NB4 (cell line): ENCODE measurements at regions not wholly inside any gene's neighbourhood (a gene's known extent, or its start where the extent isn't known, plus 50 kb on each side); places are given as distances from the start of the nearest gene placed in this dataset.

Source experiments
- MYC ChIP-seq: IDR thresholded peaks from 2 replicates; pipeline ENCODE4 v1.6.1; 2011; ENCODE audit warnings: low read depth, low read length
- POLR2A ChIP-seq: IDR thresholded peaks from 2 replicates; pipeline ENCODE4 v1.6.1; 2011; ENCODE audit warnings: mild to moderate bottlenecking; ENCODE audit not compliant: insufficient read length; ENCODE audit errors: extremely low read depth
- TF ChIP-seq, protein P1 (sequence below): IDR thresholded peaks from 2 replicates; pipeline ENCODE4 v1.6.1; 2011; ENCODE audit warnings: low read depth, low read length
- TF ChIP-seq, protein P2 (sequence below): IDR thresholded peaks from one replicate; pipeline ENCODE4 v1.5.1; 2012; ENCODE audit warnings: low read depth, low read length

DNA sequence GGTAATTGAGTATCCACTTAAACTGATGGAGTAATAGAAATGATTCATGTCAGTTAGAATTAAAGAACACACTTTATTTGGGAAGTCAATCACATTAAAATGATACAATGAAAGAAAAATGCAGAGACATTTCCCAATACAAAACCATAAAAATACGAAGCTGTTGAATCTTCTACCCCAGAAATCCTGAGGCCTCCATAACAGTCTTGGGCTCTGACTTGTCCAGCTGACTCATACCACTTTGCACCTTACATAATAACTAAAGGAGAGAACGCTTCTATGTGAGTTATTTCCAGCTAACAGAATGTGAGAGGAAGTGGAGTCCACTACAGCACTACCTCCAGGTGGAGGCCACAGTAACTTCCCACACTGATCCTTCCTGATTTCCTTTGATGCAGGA lies 305.0 kb downstream of the MRPS30 start:
- TF ChIP-seq, protein P1, sequence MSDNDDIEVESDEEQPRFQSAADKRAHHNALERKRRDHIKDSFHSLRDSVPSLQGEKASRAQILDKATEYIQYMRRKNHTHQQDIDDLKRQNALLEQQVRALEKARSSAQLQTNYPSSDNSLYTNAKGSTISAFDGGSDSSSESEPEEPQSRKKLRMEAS = no peak
- TF ChIP-seq, protein P2, sequence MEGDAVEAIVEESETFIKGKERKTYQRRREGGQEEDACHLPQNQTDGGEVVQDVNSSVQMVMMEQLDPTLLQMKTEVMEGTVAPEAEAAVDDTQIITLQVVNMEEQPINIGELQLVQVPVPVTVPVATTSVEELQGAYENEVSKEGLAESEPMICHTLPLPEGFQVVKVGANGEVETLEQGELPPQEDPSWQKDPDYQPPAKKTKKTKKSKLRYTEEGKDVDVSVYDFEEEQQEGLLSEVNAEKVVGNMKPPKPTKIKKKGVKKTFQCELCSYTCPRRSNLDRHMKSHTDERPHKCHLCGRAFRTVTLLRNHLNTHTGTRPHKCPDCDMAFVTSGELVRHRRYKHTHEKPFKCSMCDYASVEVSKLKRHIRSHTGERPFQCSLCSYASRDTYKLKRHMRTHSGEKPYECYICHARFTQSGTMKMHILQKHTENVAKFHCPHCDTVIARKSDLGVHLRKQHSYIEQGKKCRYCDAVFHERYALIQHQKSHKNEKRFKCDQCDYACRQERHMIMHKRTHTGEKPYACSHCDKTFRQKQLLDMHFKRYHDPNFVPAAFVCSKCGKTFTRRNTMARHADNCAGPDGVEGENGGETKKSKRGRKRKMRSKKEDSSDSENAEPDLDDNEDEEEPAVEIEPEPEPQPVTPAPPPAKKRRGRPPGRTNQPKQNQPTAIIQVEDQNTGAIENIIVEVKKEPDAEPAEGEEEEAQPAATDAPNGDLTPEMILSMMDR = no peak
- no peak for TF ChIP-seq POLR2A
- no peak for TF ChIP-seq MYC
